Lower leg skin (tissue), 4 donors: ENCODE measurements at regions not wholly inside any gene's neighbourhood (a gene's known extent, or its start where the extent isn't known, plus 50 kb on each side); places are given as distances from the start of the nearest gene placed in this dataset.

Source experiments
- DNase-seq, 2 donors: peaks; one replicate each; pipeline ENCODE4 v3.0.0-alpha.2; 2019; ENCODE audit warnings: low spot score in 2 of 2
- H3K4me3 ChIP-seq: fragments of 200-600 bp; sonication (generic); 2 replicates; pipeline ENCODE4 v1.5.1; 2017; ENCODE audit warnings: mild to moderate bottlenecking, low read depth; ENCODE audit not compliant: poor library complexity, severe bottlenecking
- POLR2A ChIP-seq, 2 donors: fragments of 450-650 bp; IDR thresholded peaks; one replicate each; pipeline ENCODE4 v1.6.1; 2016 to 2017; ENCODE audit warnings: antibody characterized with exemption in 2 of 2, mild to moderate bottlenecking in 1 of 2, moderate library complexity in 1 of 2
- WGBS, 2 donors: methylation state at CpG; one replicate each; pipeline ENCODE4 v1.1.5; 2018; 5-methylcytosine and 5-hydroxymethylcytosine counted together
- intact Hi-C: fragments of 100-400 bp; cut with DNase I; formaldehyde crosslinking; loops from one replicate; pipeline ENCODE4 v1.15.0; 2023; ENCODE audit warnings: low total_unique reads
- TF ChIP-seq, protein P1 (sequence below), 3 donors: fragments of 450-650 bp; IDR thresholded peaks; one replicate each; pipeline ENCODE4 v1.5.1; 2016; ENCODE audit warnings: antibody characterized with exemption in 3 of 3, mild to moderate bottlenecking in 3 of 3, moderate library complexity in 2 of 3

DNA sequence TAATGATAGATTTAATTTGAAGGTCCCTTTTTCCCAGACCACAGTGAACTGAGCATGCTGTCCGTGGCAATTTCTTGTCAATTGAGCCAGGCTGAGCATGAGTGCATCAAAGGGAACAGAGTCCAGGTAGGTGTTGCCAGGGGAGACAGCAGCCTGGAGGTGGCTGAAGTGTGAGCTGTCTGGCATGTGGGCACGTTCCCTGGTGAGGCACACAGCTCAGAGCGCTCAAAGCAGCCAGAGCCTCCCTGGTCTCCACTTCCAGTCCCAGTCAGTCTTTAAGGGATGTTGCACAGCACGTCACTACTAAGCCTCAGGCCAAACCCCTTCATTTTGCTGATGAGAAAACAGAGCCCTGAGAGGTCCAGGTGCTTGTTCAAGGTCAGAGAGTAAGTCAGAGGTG lies 251.4 kb downstream of the MATN1 start:
- TF ChIP-seq POLR2A (IDR thresholded peaks at IDR 0.05), result no peak
- TF ChIP-seq, protein P1, sequence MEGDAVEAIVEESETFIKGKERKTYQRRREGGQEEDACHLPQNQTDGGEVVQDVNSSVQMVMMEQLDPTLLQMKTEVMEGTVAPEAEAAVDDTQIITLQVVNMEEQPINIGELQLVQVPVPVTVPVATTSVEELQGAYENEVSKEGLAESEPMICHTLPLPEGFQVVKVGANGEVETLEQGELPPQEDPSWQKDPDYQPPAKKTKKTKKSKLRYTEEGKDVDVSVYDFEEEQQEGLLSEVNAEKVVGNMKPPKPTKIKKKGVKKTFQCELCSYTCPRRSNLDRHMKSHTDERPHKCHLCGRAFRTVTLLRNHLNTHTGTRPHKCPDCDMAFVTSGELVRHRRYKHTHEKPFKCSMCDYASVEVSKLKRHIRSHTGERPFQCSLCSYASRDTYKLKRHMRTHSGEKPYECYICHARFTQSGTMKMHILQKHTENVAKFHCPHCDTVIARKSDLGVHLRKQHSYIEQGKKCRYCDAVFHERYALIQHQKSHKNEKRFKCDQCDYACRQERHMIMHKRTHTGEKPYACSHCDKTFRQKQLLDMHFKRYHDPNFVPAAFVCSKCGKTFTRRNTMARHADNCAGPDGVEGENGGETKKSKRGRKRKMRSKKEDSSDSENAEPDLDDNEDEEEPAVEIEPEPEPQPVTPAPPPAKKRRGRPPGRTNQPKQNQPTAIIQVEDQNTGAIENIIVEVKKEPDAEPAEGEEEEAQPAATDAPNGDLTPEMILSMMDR (IDR thresholded peaks at IDR 0.05), result no peak
- no peak overlapping the region for H3K4me3 ChIP-seq
- intact Hi-C loops, result no loop called here
- peak in 1 of 2 donors; percentile 67 for DNase-seq
- 49 to 70% methylated on average over 4 of the region's 4 CpGs for WGBS, 2 donors

DNA sequence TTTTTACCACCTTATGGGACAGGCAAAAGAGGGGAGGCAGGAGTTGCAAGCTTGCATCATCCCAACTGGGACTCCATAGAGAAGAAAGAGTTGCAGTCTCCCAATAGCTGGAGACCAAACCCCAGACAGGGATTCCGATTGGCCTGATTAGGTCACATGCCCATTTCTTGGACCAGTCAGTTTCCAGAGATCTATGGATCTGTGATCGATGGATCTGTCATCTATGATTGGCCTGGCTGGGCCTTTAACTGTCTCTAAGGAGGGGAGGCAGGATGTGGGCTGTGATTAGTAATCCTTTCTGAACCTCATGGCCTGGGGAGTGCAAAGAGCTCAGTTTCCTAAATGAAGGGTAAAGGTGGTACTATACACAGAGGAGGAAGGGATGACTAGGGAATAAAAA lies 252.1 kb downstream of the MATN1 start:
- DNase-seq, result no peak
- H3K4me3 ChIP-seq, result no peak overlapping the region
- 89 to 96% methylated on average over 2 of the region's 2 CpGs for WGBS, 2 donors
- intact Hi-C loops, result no loop called here
- TF ChIP-seq, protein P1 (IDR thresholded peaks at IDR 0.05), result no peak
- no peak for TF ChIP-seq POLR2A (IDR thresholded peaks at IDR 0.05)

DNA sequence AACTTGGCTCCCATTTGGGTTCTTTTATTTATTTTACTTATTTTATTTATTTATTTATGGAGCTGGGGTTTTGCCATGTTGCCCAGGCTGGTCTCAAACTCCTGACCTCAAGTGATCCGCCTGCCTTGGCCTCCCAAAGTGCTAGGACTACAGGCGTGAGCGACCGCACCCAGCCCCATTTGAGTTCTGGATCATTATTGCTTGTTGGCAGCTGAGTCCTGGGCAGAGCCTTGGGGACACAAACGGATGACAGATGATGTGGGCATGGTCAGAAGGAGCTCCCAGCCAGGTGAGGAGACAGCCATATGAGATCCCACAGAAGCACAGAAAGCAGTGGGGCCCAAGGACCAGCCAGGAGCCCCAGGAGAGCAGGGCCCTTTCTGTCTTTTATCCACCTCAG lies 254.0 kb downstream of the MATN1 start:
- intact Hi-C loops, result no loop called here
- no peak overlapping the region for H3K4me3 ChIP-seq
- DNase-seq, result no peak
- TF ChIP-seq, protein P1 (IDR thresholded peaks at IDR 0.05), result no peak
- no peak for TF ChIP-seq POLR2A (IDR thresholded peaks at IDR 0.05)
- WGBS, 2 donors, result 61 to 63% methylated on average over 5 of the region's 5 CpGs

GRCh38 chr1:30467101-30467500 lies 256.3 kb downstream of the MATN1 start:
- WGBS, 2 donors, result 94% methylated on average over 10 of the region's 10 CpGs
- peak in 1 of 2 donors; percentile 76 for DNase-seq
- no peak overlapping the region for H3K4me3 ChIP-seq
- intact Hi-C loops, result no loop called here
- no peak for TF ChIP-seq POLR2A (IDR thresholded peaks at IDR 0.05)
- TF ChIP-seq, protein P1 (IDR thresholded peaks at IDR 0.05), result no peak

- whole genome bisulfite sequencing, 2 donors, result 76 to 86% methylated on average over 3 of the region's 3 CpGs
- no peak overlapping the region for H3K4me3 ChIP-seq
- DNase-seq, result peak in 1 of 2 donors; percentile 12
- intact Hi-C loops, result no loop called here
- TF ChIP-seq POLR2A (IDR thresholded peaks at IDR 0.05), result no peak
- TF ChIP-seq, protein P1 (IDR thresholded peaks at IDR 0.05), result no peak
Observed at GRCh38 chr1:30466610-30467009, 256.8 kb downstream of the MATN1 start.

GRCh38 chr1:30466026-30466425 lies 257.4 kb downstream of the MATN1 start:
- intact Hi-C loops, result no loop called here
- H3K4me3 ChIP-seq, result no peak overlapping the region
- TF ChIP-seq, protein P1 (IDR thresholded peaks at IDR 0.05), result no peak
- no peak for TF ChIP-seq POLR2A (IDR thresholded peaks at IDR 0.05)
- 61 to 70% methylated on average over 4 of the region's 4 CpGs for WGBS, 2 donors
- DNase-seq, result peak in 1 of 2 donors; percentile 68
